HG03108 (cell line): ENCODE measurements at regions not wholly inside any gene's neighbourhood (a gene's known extent, or its start where the extent isn't known, plus 50 kb on each side); places are given as distances from the start of the nearest gene placed in this dataset.
A peak's percentile ranks its signal among the peaks of the same experiment; 100 is the strongest.

ENCODE experiments used
- ATAC-seq: cut with Tn5 transposase; IDR thresholded peaks from one replicate; pipeline ENCODE4 v1.9.1; 2021; ENCODE audit warnings: moderate library complexity; ENCODE audit not compliant: unreplicated experiment

- no peak for ATAC-seq
Observed at GRCh38 chr18:56238576-56238975, 399.8 kb downstream of the TXNL1 start.

DNA sequence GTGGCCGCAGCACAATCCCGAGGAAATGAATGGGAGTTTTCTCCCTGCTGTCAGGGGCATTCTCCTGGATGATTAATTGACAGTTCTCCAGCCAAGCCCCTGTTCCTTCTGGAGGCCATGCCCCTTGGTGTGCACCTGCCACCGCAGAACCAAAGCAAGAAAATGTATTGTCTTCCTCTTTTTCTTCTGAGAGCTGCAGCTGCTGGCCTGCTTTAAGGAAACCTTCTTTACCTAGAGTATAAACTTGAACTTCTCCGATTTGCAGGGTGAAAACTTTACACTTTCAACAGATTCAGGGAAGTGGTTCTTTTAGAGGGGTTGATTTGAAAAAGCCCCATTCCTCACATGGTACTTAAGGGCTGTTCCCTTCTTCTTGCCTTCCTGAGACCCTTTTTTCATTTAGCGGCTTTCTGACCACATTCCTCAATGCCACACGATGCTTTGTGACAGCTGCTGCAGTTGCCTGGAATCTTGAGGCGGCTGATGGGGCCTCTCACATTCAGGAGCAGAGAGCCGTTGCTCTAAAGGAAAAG, 402.8 kb downstream of the TXNL1 start:
- ATAC-seq = peak; percentile 83

- ATAC-seq = no peak
Observed at GRCh38 chr18:56235071-56235470, 403.3 kb downstream of the TXNL1 start.

GRCh38 chr18:56233595-56233994, 404.8 kb downstream of the TXNL1 start:
- ATAC-seq = no peak

DNA sequence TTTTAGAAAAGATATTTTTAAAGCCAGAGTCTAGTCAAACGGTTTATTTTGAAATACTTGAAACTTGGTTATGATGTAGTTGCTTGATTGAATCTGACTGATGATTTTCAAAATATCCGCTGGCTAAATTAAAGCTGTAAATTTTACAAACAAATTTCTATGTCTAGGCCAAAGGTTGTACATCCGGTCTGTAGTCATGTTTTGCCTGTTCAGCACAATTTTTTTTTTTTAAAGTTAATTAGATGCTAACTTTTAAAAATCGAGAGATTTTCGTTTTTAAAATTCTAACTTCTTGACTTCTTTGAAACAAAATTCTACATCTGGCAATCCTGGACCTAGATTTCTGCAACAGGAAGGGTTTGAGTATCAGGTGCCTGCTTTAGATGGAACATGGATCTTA, 412.4 kb downstream of the TXNL1 start:
- ATAC-seq = no peak

DNA sequence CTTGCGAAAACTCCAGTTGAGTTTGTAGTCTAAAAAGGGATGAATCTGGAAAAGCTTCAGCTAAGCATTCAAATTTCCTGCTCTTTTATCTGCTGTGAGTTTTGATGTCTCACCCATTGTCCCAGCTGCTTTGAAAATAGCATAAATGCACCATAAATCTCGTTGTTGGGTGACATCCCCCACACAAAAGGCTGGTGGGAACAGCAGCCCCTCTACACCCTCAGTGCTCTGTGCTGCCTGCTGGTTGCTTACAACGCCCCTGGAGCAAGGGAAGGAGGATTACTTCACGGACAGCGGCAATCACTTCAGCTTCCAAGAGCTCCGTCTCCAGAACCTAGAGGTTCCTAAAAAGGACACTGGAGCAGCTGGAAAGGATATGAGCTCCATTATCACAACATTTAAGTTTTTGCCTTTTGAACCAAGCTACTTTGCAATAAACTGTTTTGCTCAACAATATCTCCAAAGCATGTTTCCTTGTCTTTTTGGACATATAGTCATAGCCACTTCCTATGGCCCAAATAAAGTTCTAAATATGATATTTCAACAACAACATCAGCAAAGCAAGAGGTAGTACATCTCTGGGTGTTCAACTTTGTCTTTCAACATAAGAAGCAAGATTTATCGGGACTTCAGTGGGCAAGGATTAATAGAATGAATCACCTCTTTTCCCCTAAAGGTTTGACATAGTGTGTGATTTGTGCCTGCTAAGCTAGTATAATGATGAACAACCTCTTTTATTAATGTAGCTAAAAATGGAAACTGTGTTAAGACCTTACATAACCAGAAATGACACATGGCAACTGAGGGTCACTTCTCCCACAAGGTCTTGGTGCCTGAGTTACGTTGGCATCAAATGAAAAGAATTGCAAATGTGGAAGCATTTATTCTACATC, 413.5 kb downstream of the TXNL1 start:
- no peak for ATAC-seq

DNA sequence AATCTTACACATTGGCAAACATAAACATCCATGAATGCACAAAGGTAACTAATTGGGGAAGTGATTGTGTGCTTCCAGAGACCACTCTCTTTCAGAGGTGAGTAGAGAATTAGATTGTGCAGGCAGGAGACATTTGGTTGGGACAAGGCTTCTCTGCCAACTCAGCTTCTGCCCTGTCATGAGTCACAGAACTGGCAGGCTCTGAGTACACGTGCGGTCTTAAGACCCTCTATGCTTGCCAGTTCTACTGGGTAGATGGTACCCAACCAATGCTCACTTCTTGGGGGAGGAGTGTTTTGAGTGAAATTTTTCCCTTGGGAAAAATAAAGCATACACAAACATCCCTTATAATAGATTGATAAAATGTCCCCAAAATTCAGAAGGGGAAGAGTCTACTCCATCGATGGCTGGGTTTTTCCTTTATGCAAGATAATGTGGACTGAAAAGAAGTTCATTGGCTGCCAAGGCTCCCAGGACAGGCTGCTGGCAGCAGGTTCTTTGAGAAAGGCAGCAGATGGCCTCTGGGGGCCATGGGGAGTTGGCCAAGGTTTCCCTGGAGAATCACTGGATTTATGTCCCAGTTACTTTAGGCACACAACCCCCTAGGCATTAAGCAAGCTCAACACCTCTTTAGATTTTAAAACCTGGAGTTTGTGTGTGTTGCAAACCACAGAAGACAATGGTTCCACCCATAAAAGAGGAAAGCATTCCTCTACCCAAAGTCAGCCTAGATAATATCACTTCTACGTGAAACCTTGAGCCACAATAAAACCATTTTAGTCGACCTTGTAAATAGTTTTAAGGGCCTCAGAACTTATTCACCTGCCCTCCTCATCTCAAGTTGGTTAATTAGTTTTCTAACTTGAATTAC, 417.0 kb downstream of the TXNL1 start:
- no peak for ATAC-seq

- ATAC-seq = no peak
Observed at GRCh38 chr18:56217406-56217805, 421.0 kb downstream of the TXNL1 start.

- ATAC-seq = no peak
Observed at GRCh38 chr18:56214706-56215105, 423.7 kb downstream of the TXNL1 start.

DNA sequence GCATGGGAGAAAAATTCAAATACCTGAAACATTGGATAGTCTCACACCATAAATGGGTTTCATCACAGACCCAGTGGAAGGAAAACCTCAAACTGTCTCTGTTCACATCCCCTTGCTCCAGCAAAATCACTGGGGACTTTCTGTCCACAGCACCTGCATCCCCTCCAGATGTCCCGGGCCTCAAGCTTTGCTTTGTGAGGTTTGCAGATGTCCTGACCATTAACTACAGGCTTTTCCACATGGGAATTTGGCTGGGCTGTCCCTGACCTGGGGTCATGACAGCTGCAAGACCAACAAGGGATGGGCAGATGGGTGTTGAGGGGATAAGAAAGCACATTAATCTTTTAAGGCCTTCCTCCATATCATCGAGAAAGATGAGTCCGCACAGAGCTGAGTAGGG, 427.9 kb downstream of the TXNL1 start:
- no peak for ATAC-seq

GRCh38 chr18:56207989-56208388, 430.4 kb downstream of the TXNL1 start:
- no peak for ATAC-seq

DNA sequence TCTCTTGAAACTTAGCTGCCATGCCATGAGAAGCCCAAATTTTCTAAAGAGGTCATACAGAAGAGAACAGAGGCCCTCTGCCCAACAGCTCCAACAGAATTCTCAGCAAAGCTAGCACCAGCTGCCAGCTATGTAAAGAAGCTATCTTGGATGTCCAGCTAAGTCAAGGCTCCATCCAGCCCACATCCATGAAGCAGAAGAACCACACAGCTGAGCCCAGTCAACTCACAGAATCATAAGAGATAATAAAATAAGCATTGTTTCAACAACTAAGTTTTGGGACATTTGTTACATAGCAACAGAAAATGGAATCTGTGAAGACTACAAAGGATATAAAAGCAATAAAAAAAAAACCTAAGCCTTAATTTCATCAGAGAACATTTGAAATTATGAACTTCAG, 434.3 kb downstream of the TXNL1 start:
- ATAC-seq = no peak

- no peak for ATAC-seq
Observed at GRCh38 chr18:56202678-56203077, 435.7 kb downstream of the TXNL1 start.

DNA sequence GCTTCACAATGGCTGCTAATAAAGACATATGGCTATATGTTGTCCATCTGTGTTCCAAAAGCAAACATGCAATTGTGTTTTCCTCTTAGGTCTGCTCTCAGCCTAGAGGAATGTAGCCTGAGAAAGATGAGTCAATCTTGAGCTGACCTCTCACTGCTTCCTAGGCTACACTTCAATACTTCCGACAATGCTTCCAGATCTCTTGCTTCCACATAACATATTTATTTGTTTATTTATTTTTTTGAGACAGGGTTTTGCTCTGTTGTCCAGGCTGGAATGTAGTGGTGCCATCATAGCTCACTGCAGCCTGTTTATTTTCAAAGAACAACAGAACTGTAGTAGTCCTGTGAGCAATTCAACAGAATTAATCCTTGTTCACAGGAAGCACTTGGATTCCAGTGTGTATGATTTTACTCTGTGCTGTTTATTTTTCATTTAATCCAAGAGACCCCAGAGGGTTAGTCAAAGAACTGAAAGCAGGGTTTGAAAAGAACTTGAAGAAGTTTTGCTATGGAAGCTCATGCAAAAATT, 437.9 kb downstream of the TXNL1 start:
- ATAC-seq = no peak

DNA sequence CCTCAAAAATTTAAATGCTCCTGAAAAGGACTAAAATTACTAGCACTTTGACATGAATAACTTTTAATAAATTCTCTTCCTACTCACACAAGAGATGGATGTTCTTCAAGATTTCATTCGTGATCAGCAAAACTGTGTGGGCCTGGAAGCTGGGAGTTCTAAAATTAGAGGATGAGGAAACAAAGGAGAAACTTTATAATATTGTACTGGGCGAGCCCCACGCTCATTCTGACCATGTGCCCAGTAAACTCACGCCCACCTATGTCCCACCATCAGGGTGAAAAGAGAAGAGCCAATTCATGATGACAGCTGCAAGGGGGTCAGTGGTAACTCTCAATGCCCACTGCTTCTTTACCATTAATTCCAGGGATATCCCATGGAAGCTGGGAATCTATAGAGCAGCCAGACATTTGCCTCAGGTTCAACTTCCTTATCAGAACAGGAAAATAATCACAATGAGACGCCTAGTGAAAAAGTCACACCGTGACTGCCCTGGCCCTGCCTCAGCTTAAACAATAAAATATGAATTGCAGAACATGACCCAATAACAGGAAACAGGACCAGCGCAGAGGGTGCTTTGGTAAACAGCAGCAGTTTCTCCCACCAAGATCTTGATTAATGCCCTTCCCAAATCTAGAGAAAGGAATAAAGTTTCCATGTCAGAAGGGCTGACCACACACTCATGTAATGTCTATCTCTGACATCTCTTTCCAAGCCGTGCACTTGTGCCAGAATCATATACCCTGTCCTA, 438.6 kb downstream of the TXNL1 start:
- no peak for ATAC-seq

- ATAC-seq = no peak
Observed at GRCh38 chr18:56197241-56197859, 441.0 kb downstream of the TXNL1 start.

DNA sequence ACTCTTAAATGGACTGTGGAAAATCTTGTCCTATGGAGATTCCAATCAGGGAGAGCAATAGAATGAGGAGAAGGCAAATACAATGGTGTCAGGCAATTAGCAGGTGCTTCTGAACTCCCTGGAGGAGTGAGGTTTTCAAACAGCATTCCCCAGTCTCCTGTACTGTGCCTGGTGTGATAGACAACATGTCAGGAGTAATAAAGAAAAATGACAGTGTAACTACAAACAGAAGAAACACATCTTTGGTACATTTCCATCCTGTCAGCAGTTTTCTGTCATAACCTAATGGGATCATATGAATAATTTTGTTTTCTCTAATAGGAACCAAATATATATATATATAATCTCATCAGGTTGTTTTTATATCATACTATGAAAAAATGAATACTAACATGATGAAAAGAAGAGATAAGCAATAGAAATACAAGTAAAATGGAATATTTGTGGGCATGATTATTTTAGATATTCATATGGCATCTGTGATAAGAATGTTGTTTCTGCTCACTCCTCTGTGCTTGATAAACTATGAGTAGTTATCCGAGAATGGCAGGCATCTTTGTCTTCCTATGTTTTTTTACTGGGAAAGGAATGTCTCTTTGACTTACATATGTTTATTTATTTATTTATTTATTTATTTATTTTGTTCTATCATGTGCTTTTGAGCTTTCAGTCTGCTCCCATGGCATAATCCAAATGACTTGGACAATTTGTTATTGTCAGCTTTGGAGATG, 441.7 kb downstream of the TXNL1 start:
- no peak for ATAC-seq

GRCh38 chr18:56191334-56191733, 447.1 kb downstream of the TXNL1 start:
- ATAC-seq = no peak

GRCh38 chr18:56189615-56190014, 448.8 kb downstream of the TXNL1 start:
- no peak for ATAC-seq
